ENCODE measurements at regions not wholly inside any gene's neighbourhood (a gene's known extent, or its start where the extent isn't known, plus 50 kb on each side); places are given as distances from the start of the nearest gene placed in this dataset.

DNA sequence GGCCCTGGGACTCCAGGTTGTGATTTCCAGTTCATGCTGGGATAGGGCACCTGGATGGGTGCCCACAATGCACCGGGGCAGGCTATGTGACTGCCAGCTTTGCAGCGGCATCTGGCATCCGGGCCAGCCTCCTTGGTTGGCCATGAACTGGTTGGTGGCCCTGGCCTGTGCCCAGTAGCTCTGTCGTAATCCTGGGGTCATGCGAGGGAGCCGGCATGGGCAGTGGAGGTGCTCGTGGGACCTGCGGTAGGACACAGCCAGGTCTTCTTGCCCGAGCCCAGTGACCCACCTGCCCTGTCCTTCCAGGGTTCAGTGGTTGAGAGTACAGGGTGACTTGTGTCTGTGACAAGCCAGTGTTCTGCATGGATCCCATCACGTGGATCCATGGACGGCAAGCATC, 237.9 kb downstream of the SNRPN start:
- TF ChIP-seq REST (IDR thresholded peaks at IDR 0.05; ENCODE audit: insufficient replicate concordance, low read depth), result no peak
- TF ChIP-seq, protein P1, sequence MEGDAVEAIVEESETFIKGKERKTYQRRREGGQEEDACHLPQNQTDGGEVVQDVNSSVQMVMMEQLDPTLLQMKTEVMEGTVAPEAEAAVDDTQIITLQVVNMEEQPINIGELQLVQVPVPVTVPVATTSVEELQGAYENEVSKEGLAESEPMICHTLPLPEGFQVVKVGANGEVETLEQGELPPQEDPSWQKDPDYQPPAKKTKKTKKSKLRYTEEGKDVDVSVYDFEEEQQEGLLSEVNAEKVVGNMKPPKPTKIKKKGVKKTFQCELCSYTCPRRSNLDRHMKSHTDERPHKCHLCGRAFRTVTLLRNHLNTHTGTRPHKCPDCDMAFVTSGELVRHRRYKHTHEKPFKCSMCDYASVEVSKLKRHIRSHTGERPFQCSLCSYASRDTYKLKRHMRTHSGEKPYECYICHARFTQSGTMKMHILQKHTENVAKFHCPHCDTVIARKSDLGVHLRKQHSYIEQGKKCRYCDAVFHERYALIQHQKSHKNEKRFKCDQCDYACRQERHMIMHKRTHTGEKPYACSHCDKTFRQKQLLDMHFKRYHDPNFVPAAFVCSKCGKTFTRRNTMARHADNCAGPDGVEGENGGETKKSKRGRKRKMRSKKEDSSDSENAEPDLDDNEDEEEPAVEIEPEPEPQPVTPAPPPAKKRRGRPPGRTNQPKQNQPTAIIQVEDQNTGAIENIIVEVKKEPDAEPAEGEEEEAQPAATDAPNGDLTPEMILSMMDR (IDR thresholded peaks at IDR 0.05; ENCODE audit: insufficient read depth, low read length), result no peak

Measured in HL-60 (cell line).